DMS 273 (cell line): ENCODE measurements at regions not wholly inside any gene's neighbourhood (a gene's known extent, or its start where the extent isn't known, plus 50 kb on each side); places are given as distances from the start of the nearest gene placed in this dataset.
A peak's percentile ranks its signal among the peaks of the same experiment; 100 is the strongest.

ENCODE experiments used
- DNase-seq: peaks from one replicate; lab custom pipeline; 2025; ENCODE audit not compliant: unreplicated experiment; lab: John Stamatoyannopoulos, UW

DNA sequence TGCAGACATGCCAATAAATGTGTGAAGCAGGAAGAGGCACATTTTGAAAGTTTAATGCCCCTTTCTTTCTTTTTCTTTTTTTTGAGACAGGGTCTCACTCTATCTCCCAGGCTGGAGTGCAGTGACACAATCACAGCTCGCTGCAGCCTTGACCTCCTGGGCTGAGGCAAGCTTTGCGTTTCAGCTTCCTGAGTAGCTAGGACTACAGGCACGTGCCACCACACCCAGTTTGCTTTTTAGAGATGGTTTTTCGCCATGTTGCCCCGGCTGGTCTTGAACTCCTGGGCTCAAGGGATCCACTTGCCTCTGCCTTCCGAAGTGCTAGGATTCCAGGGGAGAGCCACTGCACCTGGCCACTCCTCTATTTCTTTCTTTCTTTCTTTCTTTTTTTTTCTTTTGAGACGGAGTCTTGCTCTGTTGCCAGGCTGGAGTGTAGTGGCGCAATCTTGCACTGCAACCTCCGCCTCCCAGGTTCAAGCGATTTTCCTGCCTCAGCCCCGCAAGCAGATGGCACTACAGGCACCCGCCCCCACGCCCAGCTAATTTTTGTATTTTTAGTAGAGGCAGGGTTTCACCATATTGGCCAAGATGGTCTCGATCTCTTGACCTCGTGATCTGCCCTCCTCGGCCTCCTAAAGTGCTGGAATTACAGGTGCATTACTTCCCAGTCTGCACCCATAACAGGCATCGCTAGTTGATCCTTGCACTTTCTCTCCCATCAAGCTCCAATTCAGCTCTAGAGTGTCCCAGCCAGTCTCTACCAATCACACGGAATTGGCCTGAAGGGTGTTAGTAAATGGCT, 77.5 kb upstream of the RUNX3 start:
- DNase-seq, result peak; percentile 16

DNA sequence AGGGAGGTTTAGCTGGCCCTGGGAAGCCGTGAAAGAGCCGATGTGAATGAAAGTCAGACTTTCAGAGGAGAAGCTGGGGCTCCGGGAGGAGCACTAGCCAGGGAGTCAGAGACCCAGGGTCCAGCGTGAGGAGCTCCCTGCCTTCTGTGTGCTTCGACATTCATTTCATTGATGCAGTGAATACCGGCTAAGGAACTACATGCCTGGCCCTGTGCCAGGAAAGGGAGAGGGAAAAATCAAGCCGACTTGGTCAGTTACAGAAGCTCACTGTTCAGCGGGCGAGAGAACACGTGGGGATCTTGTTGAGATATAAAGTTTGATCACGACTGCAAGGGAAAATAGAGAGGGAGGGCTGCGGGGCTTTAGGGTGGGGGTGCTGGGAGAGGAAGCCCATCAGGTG, 76.7 kb upstream of the RUNX3 start:
- peak; percentile 34 for DNase-seq

DNA sequence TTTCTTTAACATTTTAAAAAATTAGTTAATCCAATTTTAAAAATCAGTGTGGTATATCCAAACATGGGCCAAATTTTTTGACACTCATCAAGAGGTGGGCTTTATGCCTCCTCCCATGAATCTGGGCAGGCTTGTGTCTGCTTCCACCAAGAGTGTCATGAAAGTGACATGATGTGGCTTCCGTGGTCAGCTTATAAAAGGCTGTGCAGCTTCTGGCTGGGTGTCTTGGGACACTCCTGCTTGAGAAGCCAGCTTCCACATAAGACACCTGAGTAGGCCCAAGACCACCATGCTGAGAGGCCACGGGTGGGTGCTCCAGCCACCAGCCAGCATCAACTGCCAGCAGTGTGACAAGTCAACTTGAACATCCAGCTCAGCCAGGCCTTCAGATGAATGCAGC, 74.3 kb upstream of the RUNX3 start:
- no peak for DNase-seq

DNA sequence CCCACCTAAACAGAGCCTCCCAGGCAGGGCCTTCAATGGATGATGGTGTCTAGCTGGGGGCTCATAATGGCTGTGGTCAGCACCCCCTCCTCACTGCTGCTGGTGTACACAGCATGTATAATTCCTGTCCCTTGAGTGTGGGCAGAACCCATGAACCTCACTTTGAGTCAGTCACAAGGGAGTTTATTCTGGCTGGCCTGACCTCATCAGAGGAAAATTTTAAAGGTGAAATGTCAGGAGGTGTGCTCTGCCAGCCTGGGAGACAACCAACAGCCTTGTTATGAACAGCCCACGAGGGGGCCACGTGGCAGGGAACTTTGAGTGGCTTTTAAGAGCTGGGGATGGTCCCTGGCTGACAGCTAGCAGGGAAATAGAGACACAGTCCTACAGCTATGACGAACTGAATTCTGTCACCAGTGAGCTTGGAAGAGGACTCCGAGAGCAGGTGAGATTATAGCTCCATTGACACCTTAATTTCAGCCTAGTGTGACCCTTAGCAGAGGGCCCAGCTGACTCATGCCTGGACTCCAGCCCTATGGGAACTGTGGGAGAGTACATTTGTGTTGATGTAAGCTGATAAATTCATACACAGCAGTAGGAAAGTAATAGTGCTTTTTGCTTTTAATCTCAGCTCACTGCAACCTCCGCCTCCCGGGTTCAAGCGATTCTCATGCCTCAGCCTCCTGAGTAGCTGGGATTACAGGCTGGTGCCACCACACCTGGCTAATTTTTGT, 73.5 kb upstream of the RUNX3 start:
- no peak for DNase-seq

DNA sequence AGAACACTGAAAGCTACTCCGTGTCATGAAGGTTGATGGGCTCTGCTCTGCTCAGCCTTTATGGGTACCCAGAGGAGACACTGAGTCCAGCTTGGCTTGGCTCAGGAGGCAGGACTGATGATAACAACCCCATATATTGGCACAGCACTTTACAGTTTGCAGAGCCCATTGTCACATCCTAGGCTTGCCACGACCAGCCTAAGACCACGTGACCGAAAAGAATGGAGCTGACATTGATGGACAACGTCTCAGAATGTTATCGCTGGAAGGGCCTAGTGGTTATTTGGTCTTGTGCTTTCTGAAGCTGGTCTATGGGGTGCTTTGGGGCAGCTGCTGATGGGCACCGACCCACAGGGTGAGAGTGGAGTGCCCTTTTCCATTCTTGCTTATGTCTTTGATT, 72.9 kb upstream of the RUNX3 start:
- no peak for DNase-seq

DNA sequence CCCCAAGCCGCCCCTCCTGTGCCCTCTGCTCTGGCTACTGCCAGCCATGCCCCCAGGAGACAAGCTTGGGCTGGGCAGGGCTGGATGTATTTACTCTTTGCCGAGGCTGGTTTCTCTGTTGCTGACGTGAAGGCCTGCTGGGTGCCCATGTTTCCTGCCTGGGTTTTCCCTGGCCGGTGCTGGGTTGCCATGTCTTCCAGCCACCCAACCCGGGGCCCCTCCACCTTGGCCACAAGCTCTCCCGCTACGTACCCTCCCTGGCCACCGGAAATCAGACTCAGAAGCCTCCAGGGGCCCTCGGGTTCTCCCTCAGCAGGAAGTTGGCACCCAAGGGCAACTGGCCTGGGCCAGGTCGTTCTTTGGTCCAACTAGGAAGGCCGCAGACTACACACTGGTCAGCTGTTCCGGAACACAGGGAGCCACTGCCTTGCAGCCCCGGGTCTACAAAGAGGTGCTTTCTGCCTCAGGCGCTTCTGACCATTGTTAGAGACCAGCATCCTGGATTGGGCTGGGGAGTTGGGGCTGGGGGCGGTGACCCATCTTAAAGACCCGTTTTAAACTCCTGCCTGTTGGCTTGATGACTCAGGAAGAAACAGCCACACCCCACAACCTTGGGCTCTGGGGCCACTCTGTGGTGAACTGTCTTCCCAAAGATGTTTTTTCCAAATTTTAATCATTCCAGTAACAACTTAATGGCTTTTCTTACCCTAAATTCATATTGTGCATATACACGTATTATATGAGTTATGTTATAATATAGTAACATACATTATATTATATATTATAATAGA, 71.2 kb upstream of the RUNX3 start:
- DNase-seq, result no peak

DNA sequence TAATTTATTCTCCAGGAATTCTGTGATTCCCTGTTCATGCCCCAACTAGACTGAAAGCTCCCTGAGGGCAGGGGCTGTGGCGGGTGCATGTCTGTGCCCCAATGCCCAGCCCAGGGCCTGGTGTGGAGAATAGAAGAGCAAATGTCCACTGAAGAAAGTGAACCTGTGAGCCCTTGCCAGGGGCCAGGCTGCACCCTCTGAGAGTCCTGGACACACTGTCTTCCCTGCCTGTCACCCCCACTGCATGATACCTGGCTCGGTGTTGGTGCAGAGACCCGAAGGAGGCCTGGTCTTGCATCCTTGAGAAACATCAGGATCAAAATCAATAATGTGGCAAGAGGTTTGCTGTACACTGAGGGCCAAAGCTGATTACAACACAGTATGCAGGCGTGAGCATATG, 69.8 kb upstream of the RUNX3 start:
- no peak for DNase-seq

DNA sequence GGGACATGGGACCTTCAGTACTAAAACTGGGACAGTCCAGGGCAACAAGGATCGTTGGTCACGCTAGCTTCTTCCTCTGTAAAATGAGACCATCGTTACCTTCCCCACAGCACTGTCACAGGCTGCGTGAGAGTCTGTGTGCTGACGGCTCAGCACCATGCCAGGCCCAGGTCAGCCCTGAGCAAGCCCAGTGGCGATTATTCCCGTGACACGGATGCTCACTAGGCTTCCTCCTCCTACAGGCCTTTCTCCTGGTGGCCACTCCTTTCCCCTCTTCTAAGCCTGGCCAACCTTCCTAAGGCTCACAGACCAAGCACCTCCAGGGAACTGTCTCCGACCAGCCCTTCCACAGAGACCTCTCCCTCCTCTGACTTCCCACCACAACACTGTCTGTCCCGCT, 69.3 kb upstream of the RUNX3 start:
- DNase-seq, result no peak

DNA sequence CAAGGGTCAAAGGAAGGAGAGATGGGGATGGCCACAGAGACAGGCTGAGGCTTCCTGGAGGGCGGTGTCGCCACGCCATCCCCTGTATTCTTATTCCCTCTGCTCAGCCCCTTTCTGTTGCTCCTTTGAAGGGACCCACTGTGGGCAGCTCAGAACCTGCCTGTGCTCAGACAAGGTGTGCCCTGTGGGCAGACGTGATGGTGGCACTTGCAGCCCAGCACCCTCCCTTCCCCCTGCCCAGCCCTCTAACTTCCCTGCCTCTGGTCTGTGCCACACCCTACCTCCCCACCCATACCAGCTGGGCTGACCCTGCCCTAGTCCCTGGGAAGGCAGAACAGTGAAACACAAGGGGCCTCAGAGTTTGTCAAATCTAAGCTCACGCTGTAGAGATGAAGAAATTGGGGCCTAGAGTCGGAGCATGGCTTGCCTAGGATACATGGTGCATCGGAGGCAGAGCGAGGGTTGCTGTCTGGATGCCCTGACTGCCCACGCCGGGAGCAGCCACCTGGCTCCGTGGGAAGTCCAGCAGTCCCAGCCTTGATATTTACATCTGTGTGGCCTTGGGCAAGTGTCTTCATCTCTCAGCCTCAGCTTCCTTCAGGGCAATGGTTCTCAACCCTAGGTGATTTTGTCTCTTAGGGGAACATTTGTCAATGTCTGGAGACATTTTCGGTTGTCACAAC, 68.6 kb upstream of the RUNX3 start:
- no peak for DNase-seq

DNA sequence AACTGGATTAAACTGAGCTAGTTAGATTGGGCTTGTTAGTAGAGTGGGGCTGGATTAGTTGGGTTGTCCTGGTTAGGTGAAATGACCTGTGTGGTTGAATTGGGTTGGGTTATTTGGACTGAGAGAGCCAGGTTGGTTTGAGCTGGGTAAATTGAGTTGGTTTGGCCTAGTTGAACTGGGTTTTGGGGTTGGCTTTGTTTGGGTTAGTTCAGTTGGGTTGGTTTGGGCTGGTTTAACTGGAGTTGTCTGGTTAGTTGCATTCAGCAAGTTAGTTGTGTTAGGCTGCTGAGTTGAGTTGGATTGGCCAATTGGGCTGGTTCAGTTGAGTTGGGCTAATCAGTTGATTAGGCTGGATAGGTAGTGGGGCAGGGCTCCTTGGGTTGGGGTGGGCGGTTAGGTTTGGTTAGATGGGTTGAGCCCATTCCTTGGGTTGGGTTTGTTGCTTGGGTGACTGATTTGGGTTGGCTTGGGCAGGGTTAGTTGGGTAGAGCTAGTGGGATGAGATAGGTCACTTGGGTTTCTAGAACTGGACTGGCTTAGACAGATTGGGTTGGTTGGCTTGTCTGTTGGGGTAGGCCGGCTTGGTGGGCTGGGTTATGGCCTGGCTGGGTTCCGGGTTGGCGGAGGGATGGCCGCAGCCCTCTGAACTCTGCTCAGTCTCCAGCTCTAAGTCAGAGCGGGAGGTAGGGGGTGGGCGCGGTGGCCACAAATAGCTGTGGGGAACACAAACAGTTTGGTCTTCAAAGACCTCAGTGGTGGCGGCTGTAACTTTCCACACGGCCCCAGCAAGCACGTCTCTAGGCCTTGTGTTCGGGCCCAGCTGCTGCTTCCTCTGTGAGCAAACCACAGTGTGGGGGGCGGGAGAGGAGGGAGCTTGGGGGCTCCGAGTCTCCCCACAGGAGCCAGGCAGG, 67.2 kb upstream of the RUNX3 start:
- no peak for DNase-seq

DNA sequence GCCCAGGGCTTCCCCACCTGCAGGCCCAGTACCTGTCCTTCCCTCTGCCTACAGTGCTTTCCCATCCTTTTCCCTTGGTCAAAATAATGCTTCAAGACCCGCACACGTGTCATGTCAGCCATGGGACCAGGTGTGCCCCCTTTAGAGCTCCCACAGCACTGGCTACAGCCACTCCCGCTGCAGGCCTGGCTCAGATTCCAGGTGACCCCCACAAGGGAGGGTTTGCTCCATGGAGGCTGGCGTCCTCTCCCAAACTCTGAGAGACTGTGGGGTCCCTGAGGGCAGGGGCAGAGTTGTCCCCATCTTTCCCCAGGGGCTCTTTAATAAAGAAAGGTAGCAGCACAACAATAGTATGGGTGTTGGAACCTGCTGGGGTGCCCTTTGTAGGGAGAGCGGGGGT, 66.4 kb upstream of the RUNX3 start:
- no peak for DNase-seq

DNA sequence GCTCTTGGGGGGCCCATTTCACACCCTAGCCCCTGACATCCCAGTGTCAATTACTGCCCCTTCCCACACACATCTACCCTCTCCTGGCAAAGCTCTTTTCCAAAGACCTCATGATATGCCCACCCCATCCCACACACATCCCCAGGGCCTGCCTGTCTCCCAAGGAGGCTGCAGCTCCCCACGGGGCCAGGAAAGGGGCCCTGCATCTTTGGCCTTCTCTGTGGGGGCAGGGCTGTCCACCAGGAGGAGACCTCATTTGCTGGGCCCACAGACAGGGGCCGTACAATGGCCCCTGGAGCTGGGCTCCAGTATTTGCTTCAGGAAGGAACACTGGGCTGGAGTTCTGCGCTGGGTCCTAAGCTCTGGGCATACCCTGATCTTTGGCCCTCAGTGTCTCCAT, 65.6 kb upstream of the RUNX3 start:
- no peak for DNase-seq

DNA sequence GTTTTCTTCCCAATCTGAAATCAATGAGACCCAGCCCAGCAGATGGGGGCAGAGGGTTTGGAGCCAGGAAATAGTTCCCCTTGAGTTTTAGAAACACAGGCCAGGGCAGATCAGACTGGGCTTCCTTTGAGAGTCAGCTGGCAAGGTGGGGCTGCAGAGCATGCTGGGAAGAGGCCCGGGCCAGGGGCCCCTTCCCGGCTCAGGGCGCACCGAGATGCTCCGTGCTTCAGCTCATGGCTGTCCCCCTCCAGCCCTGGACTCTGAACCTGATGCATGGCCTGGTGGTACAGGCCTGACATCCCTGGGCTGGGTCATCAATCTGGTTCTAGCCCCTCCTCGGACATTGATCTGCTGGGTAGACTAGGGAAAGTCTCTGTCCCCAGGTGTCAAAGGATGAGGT, 65.1 kb upstream of the RUNX3 start:
- no peak for DNase-seq

DNA sequence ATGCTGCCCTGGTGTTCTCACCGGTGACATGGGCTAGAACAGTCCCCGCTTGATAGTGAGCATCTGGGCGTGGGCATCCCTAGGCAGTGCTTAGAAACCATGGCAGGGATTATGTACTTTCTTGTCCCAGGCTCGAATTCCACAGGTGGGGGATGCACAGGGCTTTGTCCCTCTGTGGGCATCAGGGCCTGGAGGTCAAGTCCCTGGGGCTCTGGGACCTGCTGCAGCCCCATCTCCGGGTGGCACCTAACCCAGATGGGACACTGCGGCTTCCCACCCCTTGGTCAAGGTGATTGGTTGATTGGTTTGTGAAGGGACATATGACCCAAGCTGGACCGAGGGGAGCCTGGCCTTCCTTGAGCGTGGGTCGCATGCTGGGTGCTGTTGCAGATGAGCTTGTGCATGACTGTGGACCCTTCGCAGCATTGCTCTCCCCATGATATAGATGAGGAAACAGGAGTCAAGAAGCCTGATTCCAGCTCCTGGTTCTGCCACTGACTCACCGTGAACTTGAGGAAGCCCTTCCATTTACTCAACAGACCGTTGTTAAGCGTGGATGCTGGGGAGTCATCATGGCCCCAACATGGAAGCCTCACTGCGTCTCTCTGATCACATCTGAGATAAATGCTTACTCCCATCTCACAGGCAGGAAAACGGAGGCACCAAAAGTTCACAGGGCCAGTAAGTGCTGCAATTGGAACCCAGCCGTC, 64.0 kb upstream of the RUNX3 start:
- DNase-seq, result no peak

DNA sequence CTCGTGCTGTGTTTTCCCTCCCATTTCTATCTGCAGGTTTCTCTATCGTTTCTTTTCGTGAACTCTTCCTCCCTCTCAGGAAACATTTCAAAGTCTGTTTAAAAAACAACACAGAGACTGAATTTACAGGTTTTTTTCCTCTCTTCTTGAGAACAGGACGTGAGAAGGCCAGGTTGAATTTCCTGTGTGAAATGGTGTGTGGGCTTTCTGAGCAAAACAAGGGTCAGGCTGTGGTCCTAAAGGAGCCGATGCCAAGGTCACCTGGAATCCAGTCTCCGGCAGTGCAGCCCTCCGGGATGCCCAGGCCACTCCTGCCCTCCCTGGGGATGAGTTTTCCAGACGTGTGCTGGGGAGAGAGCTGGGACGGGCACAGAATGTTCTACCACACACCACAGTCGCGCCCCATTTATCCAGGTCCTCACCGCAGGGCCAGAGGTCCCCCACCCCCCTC, 62.7 kb upstream of the RUNX3 start:
- DNase-seq, result no peak

DNA sequence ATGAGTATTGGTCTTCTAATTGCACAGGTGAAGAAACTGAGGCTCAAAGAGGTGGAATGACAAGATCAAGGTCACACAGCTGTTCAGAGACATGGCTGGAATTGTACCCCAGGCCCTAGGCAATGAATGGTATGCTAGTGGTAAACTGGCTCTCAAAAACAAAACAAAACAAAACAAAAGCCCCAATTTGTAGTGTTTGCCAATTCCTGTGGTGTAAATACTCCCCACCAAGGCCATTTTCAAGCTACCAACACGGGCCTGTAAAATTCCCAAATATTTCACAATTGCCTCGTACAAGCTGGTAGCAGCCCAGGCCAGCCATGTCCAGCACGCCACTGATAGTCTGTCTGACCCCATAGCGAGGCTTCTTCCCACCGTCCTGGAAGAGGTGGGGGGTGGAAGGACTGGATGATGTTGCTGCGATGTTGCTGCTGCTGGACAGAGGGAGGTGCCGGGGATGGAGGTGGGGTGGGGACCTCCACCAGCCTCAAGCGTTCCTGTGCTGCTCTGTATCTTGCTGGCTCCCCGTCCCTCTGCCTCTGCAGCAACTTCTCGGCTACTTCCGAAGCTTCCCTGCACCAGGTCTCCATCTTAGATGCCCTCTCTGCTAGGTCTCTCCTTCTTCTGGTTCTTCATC, 62.2 kb upstream of the RUNX3 start:
- DNase-seq, result no peak

DNA sequence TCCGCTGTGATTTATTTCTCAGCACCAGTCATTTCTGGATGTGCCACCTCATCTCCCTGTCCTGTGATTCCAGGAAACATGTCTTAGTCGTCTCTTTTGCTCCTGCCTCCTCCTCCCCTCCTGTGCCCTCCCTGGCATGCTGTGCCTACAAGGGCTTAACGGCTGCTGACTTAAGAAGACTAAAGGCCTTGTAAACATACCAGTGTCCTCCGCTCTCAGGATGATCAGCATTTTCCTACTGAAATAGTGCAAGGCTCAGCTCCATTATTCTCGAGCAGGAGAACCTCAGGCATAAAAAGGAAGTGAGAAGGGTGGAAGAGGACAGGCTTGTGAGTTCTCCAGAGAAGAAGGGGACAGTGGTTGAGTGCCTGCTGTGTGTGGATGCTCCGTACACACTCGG, 61.6 kb upstream of the RUNX3 start:
- no peak for DNase-seq

DNA sequence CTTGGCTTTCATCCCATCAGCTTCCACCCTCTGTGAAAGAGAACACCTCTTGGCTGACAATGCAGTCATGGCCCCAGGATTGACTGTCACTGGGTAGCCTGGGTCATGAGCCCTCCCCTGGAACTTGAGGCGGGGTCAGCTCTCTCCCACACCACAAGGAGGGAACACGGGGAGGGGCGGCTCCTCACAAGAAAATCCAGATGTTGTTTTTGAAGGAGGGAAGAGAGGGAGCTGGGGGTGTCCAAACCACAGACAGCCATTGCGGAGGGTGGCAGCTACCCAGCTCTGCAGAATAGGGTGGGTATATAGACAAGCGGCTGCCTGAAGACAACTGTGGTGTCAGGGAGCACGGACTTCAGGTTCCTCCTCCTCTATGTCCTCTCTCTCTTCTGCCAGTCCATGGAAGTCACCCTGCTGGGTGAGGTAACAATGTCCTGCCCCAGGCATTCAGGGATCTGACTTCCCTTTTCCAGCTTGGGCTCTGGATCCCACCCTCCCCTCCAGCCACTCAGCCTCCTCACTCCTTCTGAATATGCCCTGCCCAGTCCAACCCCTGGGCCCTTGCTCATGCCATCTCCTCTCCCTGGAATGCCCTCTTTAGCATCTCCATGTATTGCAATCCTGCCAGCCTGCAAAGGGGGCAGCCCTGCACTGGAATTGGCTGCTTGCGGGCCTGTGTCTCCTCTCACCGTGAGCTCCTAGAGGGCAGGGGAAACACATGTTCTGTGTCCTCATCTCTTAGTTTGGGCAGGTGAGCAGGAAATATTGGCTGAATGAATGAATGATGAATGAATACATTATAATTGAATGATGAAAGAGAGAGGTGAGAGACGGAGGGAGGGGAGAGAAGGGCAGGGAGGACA, 60.9 kb upstream of the RUNX3 start:
- DNase-seq, result no peak
